ENCODE measurements at regions not wholly inside any gene's neighbourhood (a gene's known extent, or its start where the extent isn't known, plus 50 kb on each side); places are given as distances from the start of the nearest gene placed in this dataset.
"Not testable (repeated sequence)": the region's sequence is repeated elsewhere in the genome, so short reads cannot be mapped to it uniquely, and the experiment has no call there.

DNA sequence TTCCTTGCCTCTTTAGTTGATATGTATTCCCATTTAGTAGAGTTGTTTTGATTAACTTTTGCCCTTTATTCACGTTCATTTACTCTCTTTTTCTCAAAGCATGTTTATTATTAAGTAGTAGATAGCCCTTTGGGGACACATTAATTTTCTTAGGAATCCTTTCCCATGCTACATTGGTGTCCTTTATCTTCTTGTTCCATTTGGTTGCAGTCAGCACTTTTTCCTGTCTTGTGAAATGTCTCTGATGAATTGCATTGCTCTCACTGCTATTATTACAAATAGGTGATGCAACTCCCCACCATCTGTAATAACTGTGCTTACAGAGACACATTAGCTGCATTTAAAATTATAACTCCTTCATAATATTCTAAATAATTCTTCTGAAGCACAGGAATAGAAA is 428.5 kb upstream of the CNTNAP5 start:
- DNase-seq (no peak), ATAC-seq (no peak)
- 0% methylated on average over 1 of the region's 1 CpG for WGBS (ENCODE audit: insufficient coverage, low coverage, low lambda C conversion rate, missing lambda C conversion rate)
- Histone ChIP-seq H3K36me3 (no peaks in the 10 kb centered on the region), H3K4me3 (no peak overlapping the region), H3K9me3 (no peaks in the 10 kb centered on the region), H3K4me1 (no peaks in the 10 kb centered on the region), H3K27ac (no peak overlapping the region), H3K27me3 (no peaks in the 10 kb centered on the region)
- intact Hi-C loops (cut with DNase I) = no loop called here
- no peak for TF ChIP-seq CTCF (IDR thresholded peaks at IDR 0.05)
- TF ChIP-seq POLR2A (IDR thresholded peaks at IDR 0.05) = no peak

DNA sequence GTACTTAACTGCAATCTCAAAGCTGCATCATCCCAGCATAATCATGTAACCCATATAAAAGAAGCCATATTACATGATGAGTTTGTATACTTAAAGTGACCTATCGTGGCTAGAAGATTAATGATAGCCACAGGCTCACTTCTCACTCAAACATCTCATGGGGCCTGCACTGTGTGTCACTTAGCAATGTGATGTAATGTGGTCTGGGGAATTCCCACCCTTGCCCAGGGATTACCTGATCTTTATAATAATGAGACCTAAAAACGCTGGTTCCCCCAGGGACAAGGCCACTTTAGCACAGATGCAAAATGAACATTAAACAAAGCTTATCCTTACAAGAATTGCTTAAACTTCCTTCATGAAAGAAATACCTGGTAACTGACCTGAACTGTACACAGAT is 427.1 kb upstream of the CNTNAP5 start:
- no peaks in the 10 kb centered on the region for H3K4me1 ChIP-seq
- no peaks in the 10 kb centered on the region for H3K36me3 ChIP-seq
- no peaks in the 10 kb centered on the region for H3K27me3 ChIP-seq
- H3K4me3 ChIP-seq = no peak overlapping the region
- WGBS (ENCODE audit: insufficient coverage, low coverage, low lambda C conversion rate, missing lambda C conversion rate) = 24% methylated on average over 2 of the region's 2 CpGs
- no peak for DNase-seq
- intact Hi-C loops (cut with DNase I) = no loop called here
- no peaks in the 10 kb centered on the region for H3K9me3 ChIP-seq
- no peak for ATAC-seq
- no peak overlapping the region for H3K27ac ChIP-seq
- no peak for TF ChIP-seq POLR2A (IDR thresholded peaks at IDR 0.05)
- TF ChIP-seq CTCF (IDR thresholded peaks at IDR 0.05) = no peak

GRCh38 chr2:123606631-123607030 is 418.5 kb upstream of the CNTNAP5 start:
- ATAC-seq (no peak), DNase-seq (no peak)
- TF ChIP-seq POLR2A (IDR thresholded peaks at IDR 0.05) (no peak), CTCF (IDR thresholded peaks at IDR 0.05) (no peak)
- WGBS (ENCODE audit: insufficient coverage, low coverage, low lambda C conversion rate, missing lambda C conversion rate) = 17% methylated on average over 2 of the region's 2 CpGs
- H3K36me3 ChIP-seq = no peaks in the 10 kb centered on the region
- H3K27ac ChIP-seq = no peak overlapping the region
- H3K4me1 ChIP-seq = no peaks in the 10 kb centered on the region
- H3K4me3 ChIP-seq = no peak overlapping the region
- intact Hi-C loops (cut with DNase I) = no loop called here
- no peaks in the 10 kb centered on the region for H3K27me3 ChIP-seq
- no peaks in the 10 kb centered on the region for H3K9me3 ChIP-seq

DNA sequence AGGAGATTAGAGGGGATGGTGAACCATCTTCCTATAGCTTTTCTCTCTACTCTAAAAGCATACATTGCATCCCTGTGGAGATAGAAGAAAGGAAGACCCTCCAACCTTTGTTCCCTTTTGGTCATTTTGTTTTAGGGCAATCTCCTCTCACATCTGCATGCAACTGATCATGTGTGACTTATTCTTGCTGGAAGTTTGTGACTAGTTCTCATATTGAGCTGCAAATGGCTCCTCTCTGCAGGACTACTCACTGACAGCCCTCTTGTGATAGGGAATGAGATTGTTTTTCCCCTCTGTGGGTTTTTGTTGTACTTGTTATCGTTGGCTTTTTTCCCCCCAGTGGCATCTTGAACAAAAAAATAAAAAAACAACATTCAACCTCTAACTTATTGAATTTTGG is 416.0 kb upstream of the CNTNAP5 start:
- Histone ChIP-seq H3K27me3 (no peaks in the 10 kb centered on the region), H3K9me3 (no peaks in the 10 kb centered on the region), H3K4me3 (no peak overlapping the region), H3K36me3 (no peaks in the 10 kb centered on the region), H3K27ac (no peak overlapping the region), H3K4me1 (no peaks in the 10 kb centered on the region)
- intact Hi-C loops (cut with DNase I) = no loop called here
- DNase-seq (no peak), ATAC-seq (no peak)
- 17% methylated on average over 1 of the region's 1 CpG for WGBS (ENCODE audit: insufficient coverage, low coverage, low lambda C conversion rate, missing lambda C conversion rate)
- TF ChIP-seq POLR2A (IDR thresholded peaks at IDR 0.05) (no peak), CTCF (IDR thresholded peaks at IDR 0.05) (no peak)

DNA sequence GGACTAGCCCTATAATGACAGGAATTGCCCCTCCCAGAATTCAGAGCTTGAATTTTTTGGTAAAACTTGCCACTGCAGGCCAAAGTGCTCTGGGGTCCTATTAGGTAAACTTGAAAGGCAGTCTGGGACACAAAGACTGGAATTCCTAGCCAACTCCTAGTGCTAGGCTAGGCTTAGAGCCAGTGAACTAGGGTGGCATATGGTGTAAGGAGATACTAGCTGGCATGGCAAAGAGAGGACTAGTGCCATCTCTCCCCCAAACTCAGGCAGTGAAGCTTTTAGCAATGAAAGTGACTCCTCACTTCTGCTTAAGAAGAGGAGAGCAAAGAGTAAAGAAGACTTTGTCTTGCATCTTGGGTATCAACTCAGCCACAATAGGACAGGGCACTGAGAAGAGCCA is 410.5 kb upstream of the CNTNAP5 start:
- intact Hi-C loops (cut with DNase I) = no loop called here
- no peak for ATAC-seq

GRCh38 chr2:123618642-123619041 is 406.4 kb upstream of the CNTNAP5 start:
- H3K27ac ChIP-seq; intact Hi-C loops (cut with DNase I); DNase-seq; ATAC-seq; H3K27me3 ChIP-seq; H3K36me3 ChIP-seq; H3K4me1 ChIP-seq; H3K9me3 ChIP-seq; H3K4me3 ChIP-seq: not testable (repeated sequence)
- WGBS (ENCODE audit: insufficient coverage, low coverage, low lambda C conversion rate, missing lambda C conversion rate) = 66% methylated on average over 8 of the region's 8 CpGs

More for the DNA sequence above, 410.5 kb upstream of the CNTNAP5 start:
- TF ChIP-seq CTCF (IDR thresholded peaks at IDR 0.05) = no peak
- no peak for TF ChIP-seq POLR2A (IDR thresholded peaks at IDR 0.05)
- H3K27me3 ChIP-seq = no peaks in the 10 kb centered on the region
- H3K36me3 ChIP-seq = no peaks in the 10 kb centered on the region
- no peaks in the 10 kb centered on the region for H3K9me3 ChIP-seq
- no peak overlapping the region for H3K27ac ChIP-seq
- DNase-seq = no peak
- no peak overlapping the region for H3K4me3 ChIP-seq
- no peaks in the 10 kb centered on the region for H3K4me1 ChIP-seq

Measured in right lobe of liver (tissue), 6 donors.